ENCODE measurements at regions not wholly inside any gene's neighbourhood (a gene's known extent, or its start where the extent isn't known, plus 50 kb on each side); places are given as distances from the start of the nearest gene placed in this dataset.

DNA sequence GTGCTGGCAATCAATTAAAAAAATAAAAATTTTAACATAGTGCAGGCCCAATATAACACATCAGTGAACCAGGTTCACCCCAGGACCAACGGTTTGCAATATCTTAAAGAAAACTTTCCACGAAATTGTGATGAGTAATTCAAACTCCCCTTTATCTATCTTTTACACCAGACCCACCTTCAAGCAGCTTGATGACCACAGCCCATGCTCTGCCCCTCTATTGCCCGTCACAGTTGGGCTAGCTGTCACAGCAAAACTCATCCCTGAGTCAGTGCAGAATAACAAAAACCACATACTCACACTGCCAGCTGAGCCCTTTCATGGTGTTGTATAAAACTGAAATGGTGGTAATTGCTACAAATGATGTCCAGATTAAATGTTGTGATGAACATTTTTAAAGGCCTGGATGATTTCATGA, 112.5 kb upstream of the CREB1 start:
- Histone ChIP-seq H3K9me3 (ENCODE audit: control insufficient read depth, insufficient read depth, low read depth, low read length) (no peaks in the 10 kb centered on the region), H3K27me3 (ENCODE audit: control insufficient read depth, insufficient read depth, low read length) (no peaks in the 10 kb centered on the region), H3K4me3 (ENCODE audit: low read depth in 2 of 2, low read length in 2 of 2) (no peak overlapping the region), H3K4me1 (ENCODE audit: control insufficient read depth, insufficient read depth, low read length) (no peaks in the 10 kb centered on the region), H3K27ac (ENCODE audit: low read length) (no peak overlapping the region), H3K36me3 (ENCODE audit: control insufficient read depth, insufficient read depth, low read length) (no peaks in the 10 kb centered on the region)
- in situ Hi-C loops (cut with HindIII; ENCODE audit: low pct_unique_long_range_greater_than_20kb, low sequenced_read_pairs), result no loop called here
- ChIA-PET CTCF (no interaction called here), POLR2A (no interaction called here)
- TF ChIP-seq SIN3A (IDR thresholded peaks at IDR 0.05; ENCODE audit: borderline replicate concordance, insufficient read depth, low read depth, low read length), result no peak
- ATAC-seq (no peak), DNase-seq (ENCODE audit: low read depth, low spot score) (no peak)
- intact Hi-C loops (cut with micrococcal nuclease; ENCODE audit: unreplicated experiment), result no loop called here
- no TSS peak for BruUV-seq (replicated peaks)

DNA sequence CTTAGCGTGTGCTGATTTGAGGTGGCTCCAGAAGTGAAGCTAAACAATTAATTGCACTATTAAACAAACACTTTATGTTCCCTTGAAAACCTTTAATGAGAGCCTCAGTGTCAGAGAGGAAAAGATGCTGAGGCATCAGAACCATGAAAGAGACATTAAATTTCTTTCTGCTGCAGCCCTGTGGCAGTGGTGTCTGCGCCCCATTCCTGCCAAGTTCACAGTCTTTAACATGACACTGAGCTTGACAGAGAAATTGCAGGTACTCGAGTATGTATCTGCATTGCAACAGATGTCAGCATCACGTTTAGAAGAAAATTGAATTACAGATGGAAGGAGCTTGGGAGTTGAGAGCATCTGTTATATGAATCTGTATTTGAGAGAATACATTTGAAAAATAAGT, 111.3 kb upstream of the CREB1 start:
- H3K36me3 ChIP-seq (ENCODE audit: control insufficient read depth, insufficient read depth, low read length), result no peaks in the 10 kb centered on the region
- CTCF ChIA-PET, result no interaction called here
- intact Hi-C loops (cut with micrococcal nuclease; ENCODE audit: unreplicated experiment) (no loop called here), in situ Hi-C loops (cut with HindIII; ENCODE audit: low pct_unique_long_range_greater_than_20kb, low sequenced_read_pairs) (no loop called here)
- no peak for TF ChIP-seq SIN3A (IDR thresholded peaks at IDR 0.05; ENCODE audit: borderline replicate concordance, insufficient read depth, low read depth, low read length)
- no peak for TF ChIP-seq TCF7L2 (IDR thresholded peaks at IDR 0.05; ENCODE audit: low read depth, low read length)
- no peak for TF ChIP-seq POLR2AphosphoS5 (IDR thresholded peaks at IDR 0.05; ENCODE audit: low read depth, low read length)
- TF ChIP-seq, protein P1, sequence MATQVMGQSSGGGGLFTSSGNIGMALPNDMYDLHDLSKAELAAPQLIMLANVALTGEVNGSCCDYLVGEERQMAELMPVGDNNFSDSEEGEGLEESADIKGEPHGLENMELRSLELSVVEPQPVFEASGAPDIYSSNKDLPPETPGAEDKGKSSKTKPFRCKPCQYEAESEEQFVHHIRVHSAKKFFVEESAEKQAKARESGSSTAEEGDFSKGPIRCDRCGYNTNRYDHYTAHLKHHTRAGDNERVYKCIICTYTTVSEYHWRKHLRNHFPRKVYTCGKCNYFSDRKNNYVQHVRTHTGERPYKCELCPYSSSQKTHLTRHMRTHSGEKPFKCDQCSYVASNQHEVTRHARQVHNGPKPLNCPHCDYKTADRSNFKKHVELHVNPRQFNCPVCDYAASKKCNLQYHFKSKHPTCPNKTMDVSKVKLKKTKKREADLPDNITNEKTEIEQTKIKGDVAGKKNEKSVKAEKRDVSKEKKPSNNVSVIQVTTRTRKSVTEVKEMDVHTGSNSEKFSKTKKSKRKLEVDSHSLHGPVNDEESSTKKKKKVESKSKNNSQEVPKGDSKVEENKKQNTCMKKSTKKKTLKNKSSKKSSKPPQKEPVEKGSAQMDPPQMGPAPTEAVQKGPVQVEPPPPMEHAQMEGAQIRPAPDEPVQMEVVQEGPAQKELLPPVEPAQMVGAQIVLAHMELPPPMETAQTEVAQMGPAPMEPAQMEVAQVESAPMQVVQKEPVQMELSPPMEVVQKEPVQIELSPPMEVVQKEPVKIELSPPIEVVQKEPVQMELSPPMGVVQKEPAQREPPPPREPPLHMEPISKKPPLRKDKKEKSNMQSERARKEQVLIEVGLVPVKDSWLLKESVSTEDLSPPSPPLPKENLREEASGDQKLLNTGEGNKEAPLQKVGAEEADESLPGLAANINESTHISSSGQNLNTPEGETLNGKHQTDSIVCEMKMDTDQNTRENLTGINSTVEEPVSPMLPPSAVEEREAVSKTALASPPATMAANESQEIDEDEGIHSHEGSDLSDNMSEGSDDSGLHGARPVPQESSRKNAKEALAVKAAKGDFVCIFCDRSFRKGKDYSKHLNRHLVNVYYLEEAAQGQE (IDR thresholded peaks at IDR 0.05; ENCODE audit: insufficient read depth in 1 of 2, low read depth in 2 of 2, low read length in 1 of 2), result no peak
- TF ChIP-seq, protein P2, sequence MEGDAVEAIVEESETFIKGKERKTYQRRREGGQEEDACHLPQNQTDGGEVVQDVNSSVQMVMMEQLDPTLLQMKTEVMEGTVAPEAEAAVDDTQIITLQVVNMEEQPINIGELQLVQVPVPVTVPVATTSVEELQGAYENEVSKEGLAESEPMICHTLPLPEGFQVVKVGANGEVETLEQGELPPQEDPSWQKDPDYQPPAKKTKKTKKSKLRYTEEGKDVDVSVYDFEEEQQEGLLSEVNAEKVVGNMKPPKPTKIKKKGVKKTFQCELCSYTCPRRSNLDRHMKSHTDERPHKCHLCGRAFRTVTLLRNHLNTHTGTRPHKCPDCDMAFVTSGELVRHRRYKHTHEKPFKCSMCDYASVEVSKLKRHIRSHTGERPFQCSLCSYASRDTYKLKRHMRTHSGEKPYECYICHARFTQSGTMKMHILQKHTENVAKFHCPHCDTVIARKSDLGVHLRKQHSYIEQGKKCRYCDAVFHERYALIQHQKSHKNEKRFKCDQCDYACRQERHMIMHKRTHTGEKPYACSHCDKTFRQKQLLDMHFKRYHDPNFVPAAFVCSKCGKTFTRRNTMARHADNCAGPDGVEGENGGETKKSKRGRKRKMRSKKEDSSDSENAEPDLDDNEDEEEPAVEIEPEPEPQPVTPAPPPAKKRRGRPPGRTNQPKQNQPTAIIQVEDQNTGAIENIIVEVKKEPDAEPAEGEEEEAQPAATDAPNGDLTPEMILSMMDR (IDR thresholded peaks at IDR 0.05), result no peak
- H3K4me3 ChIP-seq (ENCODE audit: low read depth in 2 of 2, low read length in 2 of 2), result no peak overlapping the region
- no peak for DNase-seq (ENCODE audit: low read depth, low spot score)
- H3K4me1 ChIP-seq (ENCODE audit: control insufficient read depth, insufficient read depth, low read length), result no peaks in the 10 kb centered on the region
- BruUV-seq (replicated peaks), result no TSS peak
- no peaks in the 10 kb centered on the region for H3K27me3 ChIP-seq (ENCODE audit: control insufficient read depth, insufficient read depth, low read length)
- H3K27ac ChIP-seq (ENCODE audit: low read length), result no peak overlapping the region
- no peak for ATAC-seq
- H3K9me3 ChIP-seq (ENCODE audit: control insufficient read depth, insufficient read depth, low read depth, low read length), result no peaks in the 10 kb centered on the region
- POLR2A ChIA-PET, result no interaction called here

DNA sequence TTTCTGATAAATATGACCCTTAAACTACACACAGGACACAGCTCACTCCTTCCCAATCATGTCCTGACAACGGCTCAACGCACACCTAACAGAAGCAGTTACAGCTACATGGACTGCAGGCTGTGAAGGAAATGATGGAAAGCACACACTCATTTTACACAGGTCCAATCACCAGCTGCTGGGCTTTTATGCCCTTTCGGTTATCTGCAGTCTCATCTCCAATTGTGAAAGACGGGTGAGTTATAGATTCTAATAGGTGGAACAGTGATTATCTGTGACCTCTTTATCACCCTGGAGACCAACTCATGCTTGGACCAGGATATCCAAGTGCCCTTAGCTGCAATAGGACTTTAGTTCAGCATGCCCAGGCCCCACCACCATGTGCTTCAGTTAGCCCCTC, 110.4 kb upstream of the CREB1 start:
- ChIA-PET CTCF (no interaction called here), POLR2A (no interaction called here)
- in situ Hi-C loops (cut with HindIII; ENCODE audit: low pct_unique_long_range_greater_than_20kb, low sequenced_read_pairs), result no loop called here

More for the DNA sequence above, 110.4 kb upstream of the CREB1 start:
- H3K36me3 ChIP-seq (ENCODE audit: control insufficient read depth, insufficient read depth, low read length), result no peaks in the 10 kb centered on the region
- DNase-seq (ENCODE audit: low read depth, low spot score), result no peak
- intact Hi-C loops (cut with micrococcal nuclease; ENCODE audit: unreplicated experiment), result no loop called here
- no peaks in the 10 kb centered on the region for H3K4me1 ChIP-seq (ENCODE audit: control insufficient read depth, insufficient read depth, low read length)
- H3K27me3 ChIP-seq (ENCODE audit: control insufficient read depth, insufficient read depth, low read length), result no peaks in the 10 kb centered on the region
- no peak for ATAC-seq
- no peak for TF ChIP-seq POLR2AphosphoS5 (IDR thresholded peaks at IDR 0.05; ENCODE audit: low read depth, low read length)
- TF ChIP-seq, protein P1 (IDR thresholded peaks at IDR 0.05; ENCODE audit: insufficient read depth in 1 of 2, low read depth in 2 of 2, low read length in 1 of 2), result no peak
- no peak for TF ChIP-seq SIN3A (IDR thresholded peaks at IDR 0.05; ENCODE audit: borderline replicate concordance, insufficient read depth, low read depth, low read length)
- TF ChIP-seq, protein P2 (IDR thresholded peaks at IDR 0.05), result no peak
- TF ChIP-seq TCF7L2 (IDR thresholded peaks at IDR 0.05; ENCODE audit: low read depth, low read length), result no peak
- no peaks in the 10 kb centered on the region for H3K9me3 ChIP-seq (ENCODE audit: control insufficient read depth, insufficient read depth, low read depth, low read length)
- no peak overlapping the region for H3K27ac ChIP-seq (ENCODE audit: low read length)
- no peak overlapping the region for H3K4me3 ChIP-seq (ENCODE audit: low read depth in 2 of 2, low read length in 2 of 2)
- BruUV-seq (replicated peaks), result no TSS peak

Measured in Panc1 (cell line).